ENCODE measurements at regions not wholly inside any gene's neighbourhood (a gene's known extent, or its start where the extent isn't known, plus 50 kb on each side); places are given as distances from the start of the nearest gene placed in this dataset.

- DNase-seq (ENCODE audit: low read depth in 4 of 4, low spot score in 2 of 4): no peak
Measured at GRCh38 chr22:48895831-48896765, 931.6 kb downstream of the BRD1 start.

GRCh38 chr22:48895336-48895735 is 932.3 kb downstream of the BRD1 start:
- DNase-seq (ENCODE audit: low read depth in 4 of 4, low spot score in 2 of 4): no peak

- DNase-seq (ENCODE audit: low read depth in 4 of 4, low spot score in 2 of 4): no peak
Measured at GRCh38 chr22:48894804-48895250, 932.8 kb downstream of the BRD1 start.

- no peak for DNase-seq (ENCODE audit: low read depth in 4 of 4, low spot score in 2 of 4)
Measured at GRCh38 chr22:48894064-48894671, 933.5 kb downstream of the BRD1 start.

- no peak for DNase-seq (ENCODE audit: low read depth in 4 of 4, low spot score in 2 of 4)
Measured at GRCh38 chr22:48893288-48894063, 934.2 kb downstream of the BRD1 start.

GRCh38 chr22:48892578-48893287 is 934.9 kb downstream of the BRD1 start:
- DNase-seq (ENCODE audit: low read depth in 4 of 4, low spot score in 2 of 4): no peak

- DNase-seq (ENCODE audit: low read depth in 4 of 4, low spot score in 2 of 4): no peak
Measured at GRCh38 chr22:48891688-48892577, 935.7 kb downstream of the BRD1 start.

GRCh38 chr22:48890693-48891554 is 936.7 kb downstream of the BRD1 start:
- no peak for DNase-seq (ENCODE audit: low read depth in 4 of 4, low spot score in 2 of 4)

GRCh38 chr22:48889887-48890692 is 937.6 kb downstream of the BRD1 start:
- DNase-seq (ENCODE audit: low read depth in 4 of 4, low spot score in 2 of 4): no peak

GRCh38 chr22:48889209-48889830 is 938.4 kb downstream of the BRD1 start:
- no peak for DNase-seq (ENCODE audit: low read depth in 4 of 4, low spot score in 2 of 4)

GRCh38 chr22:48888466-48889208 is 939.0 kb downstream of the BRD1 start:
- DNase-seq (ENCODE audit: low read depth in 4 of 4, low spot score in 2 of 4): no peak

- DNase-seq (ENCODE audit: low read depth in 4 of 4, low spot score in 2 of 4): no peak
Measured at GRCh38 chr22:48887394-48888332, 940.0 kb downstream of the BRD1 start.

GRCh38 chr22:48886604-48887393 is 940.9 kb downstream of the BRD1 start:
- DNase-seq (ENCODE audit: low read depth in 4 of 4, low spot score in 2 of 4): no peak

GRCh38 chr22:48885919-48886305 is 941.8 kb downstream of the BRD1 start:
- DNase-seq (ENCODE audit: low read depth in 4 of 4, low spot score in 2 of 4): no peak

Measured in left renal cortex interstitium (tissue), 4 donors.